DND-41 (cell line): ENCODE measurements at regions not wholly inside any gene's neighbourhood (a gene's known extent, or its start where the extent isn't known, plus 50 kb on each side); places are given as distances from the start of the nearest gene placed in this dataset.

ENCODE experiments used
- EZH2 ChIP-seq: IDR thresholded peaks from 3 replicates; pipeline ENCODE4 v1.6.1; 2012; ENCODE audit warnings: borderline replicate concordance, low read depth, mild to moderate bottlenecking, moderate library complexity, low read length, inconsistent platforms; ENCODE audit not compliant: severe bottlenecking
- TF ChIP-seq, protein P1 (sequence below): IDR thresholded peaks from 2 replicates; pipeline ENCODE4 v1.5.1; 2012; ENCODE audit warnings: borderline replicate concordance, low read length, moderate library complexity, mild to moderate bottlenecking; ENCODE audit not compliant: poor library complexity, severe bottlenecking; ENCODE audit errors: extremely low read depth

- TF ChIP-seq, protein P1, sequence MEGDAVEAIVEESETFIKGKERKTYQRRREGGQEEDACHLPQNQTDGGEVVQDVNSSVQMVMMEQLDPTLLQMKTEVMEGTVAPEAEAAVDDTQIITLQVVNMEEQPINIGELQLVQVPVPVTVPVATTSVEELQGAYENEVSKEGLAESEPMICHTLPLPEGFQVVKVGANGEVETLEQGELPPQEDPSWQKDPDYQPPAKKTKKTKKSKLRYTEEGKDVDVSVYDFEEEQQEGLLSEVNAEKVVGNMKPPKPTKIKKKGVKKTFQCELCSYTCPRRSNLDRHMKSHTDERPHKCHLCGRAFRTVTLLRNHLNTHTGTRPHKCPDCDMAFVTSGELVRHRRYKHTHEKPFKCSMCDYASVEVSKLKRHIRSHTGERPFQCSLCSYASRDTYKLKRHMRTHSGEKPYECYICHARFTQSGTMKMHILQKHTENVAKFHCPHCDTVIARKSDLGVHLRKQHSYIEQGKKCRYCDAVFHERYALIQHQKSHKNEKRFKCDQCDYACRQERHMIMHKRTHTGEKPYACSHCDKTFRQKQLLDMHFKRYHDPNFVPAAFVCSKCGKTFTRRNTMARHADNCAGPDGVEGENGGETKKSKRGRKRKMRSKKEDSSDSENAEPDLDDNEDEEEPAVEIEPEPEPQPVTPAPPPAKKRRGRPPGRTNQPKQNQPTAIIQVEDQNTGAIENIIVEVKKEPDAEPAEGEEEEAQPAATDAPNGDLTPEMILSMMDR = no peak
- no peak for TF ChIP-seq EZH2
Observed at GRCh38 chr15:25972141-25972675, 109.1 kb upstream of the ATP10A start.
